ENCODE measurements at regions not wholly inside any gene's neighbourhood (a gene's known extent, or its start where the extent isn't known, plus 50 kb on each side); places are given as distances from the start of the nearest gene placed in this dataset.

DNA sequence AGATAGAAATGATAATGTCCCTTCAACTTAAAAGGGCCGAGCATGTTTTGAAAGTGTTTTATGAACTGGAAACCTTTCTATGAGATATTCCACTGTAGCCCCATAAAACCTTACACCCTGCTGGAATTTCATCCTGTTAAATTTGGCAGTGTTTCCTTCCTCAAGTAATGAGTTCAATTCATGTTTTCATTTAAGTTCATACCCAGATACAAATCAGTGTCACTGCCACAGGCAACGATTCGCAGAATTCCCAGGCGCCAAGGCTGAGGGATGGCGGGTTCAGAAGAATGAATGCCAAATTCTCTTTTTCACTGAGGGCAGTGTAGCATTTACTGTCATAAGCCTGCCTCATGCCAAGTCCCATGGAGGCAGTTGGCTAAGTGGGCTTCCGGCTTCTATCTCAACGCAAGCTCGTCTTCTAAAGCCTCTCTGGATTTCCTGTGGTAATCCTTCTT, 511.8 kb upstream of the ID4 start:
- TF ChIP-seq, protein P1, sequence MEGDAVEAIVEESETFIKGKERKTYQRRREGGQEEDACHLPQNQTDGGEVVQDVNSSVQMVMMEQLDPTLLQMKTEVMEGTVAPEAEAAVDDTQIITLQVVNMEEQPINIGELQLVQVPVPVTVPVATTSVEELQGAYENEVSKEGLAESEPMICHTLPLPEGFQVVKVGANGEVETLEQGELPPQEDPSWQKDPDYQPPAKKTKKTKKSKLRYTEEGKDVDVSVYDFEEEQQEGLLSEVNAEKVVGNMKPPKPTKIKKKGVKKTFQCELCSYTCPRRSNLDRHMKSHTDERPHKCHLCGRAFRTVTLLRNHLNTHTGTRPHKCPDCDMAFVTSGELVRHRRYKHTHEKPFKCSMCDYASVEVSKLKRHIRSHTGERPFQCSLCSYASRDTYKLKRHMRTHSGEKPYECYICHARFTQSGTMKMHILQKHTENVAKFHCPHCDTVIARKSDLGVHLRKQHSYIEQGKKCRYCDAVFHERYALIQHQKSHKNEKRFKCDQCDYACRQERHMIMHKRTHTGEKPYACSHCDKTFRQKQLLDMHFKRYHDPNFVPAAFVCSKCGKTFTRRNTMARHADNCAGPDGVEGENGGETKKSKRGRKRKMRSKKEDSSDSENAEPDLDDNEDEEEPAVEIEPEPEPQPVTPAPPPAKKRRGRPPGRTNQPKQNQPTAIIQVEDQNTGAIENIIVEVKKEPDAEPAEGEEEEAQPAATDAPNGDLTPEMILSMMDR (IDR thresholded peaks at IDR 0.05): no peak
- no peak for TF ChIP-seq EP300 (IDR thresholded peaks at IDR 0.05)
- TF ChIP-seq POLR2AphosphoS5 (IDR thresholded peaks at IDR 0.05): peak in 2 of 4 donors; percentile 9 to 31
- TF ChIP-seq POLR2A (IDR thresholded peaks at IDR 0.05): no peak

Measured in sigmoid colon (tissue), 4 donors.